ENCODE measurements at regions not wholly inside any gene's neighbourhood (a gene's known extent, or its start where the extent isn't known, plus 50 kb on each side); places are given as distances from the start of the nearest gene placed in this dataset.

DNA sequence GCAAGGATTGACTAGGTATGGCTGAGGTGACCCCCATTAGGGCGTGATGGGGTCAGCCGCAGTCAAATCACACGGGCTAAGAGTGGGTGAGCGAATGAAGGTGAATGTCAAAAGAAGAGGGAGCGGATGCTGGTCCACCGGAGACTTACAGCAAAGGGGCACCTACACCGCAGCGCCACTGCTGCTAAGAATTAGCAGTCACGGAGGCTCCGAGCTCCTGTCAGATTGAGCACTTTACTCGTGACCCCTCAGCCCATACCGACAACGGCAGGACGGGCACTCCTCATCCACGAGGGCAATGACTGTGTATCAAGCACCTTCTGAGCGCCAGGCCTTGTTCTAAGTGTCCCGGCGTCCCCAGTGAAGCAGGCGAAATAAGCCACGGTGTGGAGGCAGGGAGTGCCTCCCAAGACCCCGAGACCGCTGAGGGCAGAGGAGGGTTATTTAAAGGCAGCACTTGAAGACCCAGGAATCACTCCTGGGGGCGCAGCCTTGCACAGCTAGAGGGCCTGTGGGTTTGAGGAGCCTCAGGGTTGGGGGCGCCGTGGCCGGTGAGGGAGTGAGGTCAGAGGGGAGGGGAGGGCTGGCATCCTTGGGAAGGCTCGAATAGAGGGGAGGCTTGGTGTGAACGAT, 61.6 kb upstream of the GATA2 start (continued):
- TF ChIP-seq YBX1 (IDR thresholded peaks at IDR 0.05) (no peak), ATF7 (IDR thresholded peaks at IDR 0.05; ENCODE audit: low read depth) (no peak)

DNA sequence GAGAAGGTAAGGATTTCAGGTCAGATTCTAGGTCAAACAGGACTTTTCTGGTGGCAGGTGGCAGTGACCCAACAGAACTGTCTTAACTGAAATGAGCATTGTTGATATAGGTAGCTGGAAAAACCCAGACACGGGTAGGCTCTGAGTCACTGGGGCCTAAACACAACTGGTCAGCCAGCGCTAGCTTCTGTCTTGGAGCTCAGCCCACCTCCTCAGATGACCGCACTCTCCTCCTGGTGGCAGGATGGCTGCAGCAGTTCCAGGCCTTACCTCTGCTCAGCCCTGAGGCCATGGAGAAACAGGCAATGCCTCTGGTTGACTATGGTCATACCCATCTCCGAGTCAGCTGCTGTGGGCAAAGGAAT, 61.1 kb upstream of the GATA2 start:
- H3K79me2 ChIP-seq (ENCODE audit: control insufficient read depth, insufficient read depth, low read length) = no peaks in the 10 kb centered on the region
- H3K27me3 ChIP-seq (replicated peaks in 1 of 2; ENCODE audit: control insufficient read depth in 2 of 2, insufficient read depth in 2 of 2, low read length in 1 of 2) = peaks cover 4 to 5% of the 10 kb centered on the region in 2 experiments
- H3K9me3 ChIP-seq (replicated peaks; ENCODE audit: control insufficient read depth, insufficient read depth, low read length) = peaks cover 2% of the 10 kb centered on the region; the same call in 2 of the 3 replicates
- WGBS (ENCODE audit: insufficient coverage, insufficient replicate concordance, low lambda C conversion rate, missing lambda C conversion rate) = 44% methylated on average over 4 of the region's 4 CpGs
- no peaks in the 10 kb centered on the region for H3K4me1 ChIP-seq (ENCODE audit: control insufficient read depth, insufficient read depth, low read length)
- H3K9ac ChIP-seq (ENCODE audit: control insufficient read depth, insufficient read depth, low read length) = no peak overlapping the region
- ChIA-PET POLR2A (no interaction called here), RAD21 (ENCODE audit: unreplicated experiment) (no interaction called here), SMC1A (ENCODE audit: uncharacterized antibody, unreplicated experiment) (no interaction called here), CTCF (no interaction called here)
- no peak overlapping the region for H3K4me2 ChIP-seq (ENCODE audit: control insufficient read depth, insufficient read depth)
- intact Hi-C loops (cut with micrococcal nuclease; ENCODE audit: unreplicated experiment) (no loop called here), in situ Hi-C loops (cut with MboI) (no loop called here)
- H3K4me3 ChIP-seq = no peak overlapping the region
- BruUV-seq (replicated peaks) = no TSS peak
- no peak overlapping the region for H2AFZ ChIP-seq (ENCODE audit: control insufficient read depth, low read depth, low read length)
- no peaks in the 10 kb centered on the region for H3K36me3 ChIP-seq (ENCODE audit: control insufficient read depth in 2 of 2, insufficient read depth in 2 of 2, low read length in 1 of 2)
- no peak for FAIRE-seq
- DNase-seq (ENCODE audit: low read depth, low spot score) = no peak
- ATAC-seq = no peak
- no peak overlapping the region for H3K27ac ChIP-seq (ENCODE audit: control insufficient read depth, insufficient read depth)
- no peaks in the 10 kb centered on the region for H4K20me1 ChIP-seq (ENCODE audit: control insufficient read depth, insufficient read depth)
- TF ChIP-seq CHD1 (IDR thresholded peaks at IDR 0.05; ENCODE audit: low read depth, low read length) (no peak), SREBF2 (IDR thresholded peaks at IDR 0.05; ENCODE audit: low read length) (no peak), ZBED1 (IDR thresholded peaks at IDR 0.05; ENCODE audit: borderline replicate concordance) (no peak), SPI1 (IDR thresholded peaks at IDR 0.05; ENCODE audit: borderline replicate concordance, insufficient read depth, low read depth, low read length) (no peak), SP1 (IDR thresholded peaks at IDR 0.05; ENCODE audit: low read depth, low read length) (no peak), ETV6 (conservative IDR thresholded peaks at IDR 0.05 in 1 of 2, IDR thresholded peaks at IDR 0.05 in 1 of 2; ENCODE audit: borderline replicate concordance in 1 of 2, low read depth in 1 of 2) (no peak), POLR2AphosphoS2 (IDR thresholded peaks at IDR 0.05; ENCODE audit: low read depth, low read length) (no peak), MEF2A (IDR thresholded peaks at IDR 0.05; ENCODE audit: insufficient read depth, low read depth, low read length) (no peak), FOXK2 (IDR thresholded peaks at IDR 0.05) (no peak), NR2F1 (conservative IDR thresholded peaks at IDR 0.05) (no peak), CREB1 (IDR thresholded peaks at IDR 0.05; ENCODE audit: low read depth) (no peak)
- TF ChIP-seq, protein P1, sequence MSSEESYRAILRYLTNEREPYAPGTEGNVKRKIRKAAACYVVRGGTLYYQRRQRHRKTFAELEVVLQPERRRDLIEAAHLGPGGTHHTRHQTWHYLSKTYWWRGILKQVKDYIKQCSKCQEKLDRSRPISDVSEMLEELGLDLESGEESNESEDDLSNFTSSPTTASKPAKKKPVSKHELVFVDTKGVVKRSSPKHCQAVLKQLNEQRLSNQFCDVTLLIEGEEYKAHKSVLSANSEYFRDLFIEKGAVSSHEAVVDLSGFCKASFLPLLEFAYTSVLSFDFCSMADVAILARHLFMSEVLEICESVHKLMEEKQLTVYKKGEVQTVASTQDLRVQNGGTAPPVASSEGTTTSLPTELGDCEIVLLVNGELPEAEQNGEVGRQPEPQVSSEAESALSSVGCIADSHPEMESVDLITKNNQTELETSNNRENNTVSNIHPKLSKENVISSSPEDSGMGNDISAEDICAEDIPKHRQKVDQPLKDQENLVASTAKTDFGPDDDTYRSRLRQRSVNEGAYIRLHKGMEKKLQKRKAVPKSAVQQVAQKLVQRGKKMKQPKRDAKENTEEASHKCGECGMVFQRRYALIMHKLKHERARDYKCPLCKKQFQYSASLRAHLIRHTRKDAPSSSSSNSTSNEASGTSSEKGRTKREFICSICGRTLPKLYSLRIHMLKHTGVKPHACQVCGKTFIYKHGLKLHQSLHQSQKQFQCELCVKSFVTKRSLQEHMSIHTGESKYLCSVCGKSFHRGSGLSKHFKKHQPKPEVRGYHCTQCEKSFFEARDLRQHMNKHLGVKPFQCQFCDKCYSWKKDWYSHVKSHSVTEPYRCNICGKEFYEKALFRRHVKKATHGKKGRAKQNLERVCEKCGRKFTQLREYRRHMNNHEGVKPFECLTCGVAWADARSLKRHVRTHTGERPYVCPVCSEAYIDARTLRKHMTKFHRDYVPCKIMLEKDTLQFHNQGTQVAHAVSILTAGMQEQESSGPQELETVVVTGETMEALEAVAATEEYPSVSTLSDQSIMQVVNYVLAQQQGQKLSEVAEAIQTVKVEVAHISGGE (CRISPR knock-in tag; IDR thresholded peaks at IDR 0.05) = no peak
- TF ChIP-seq, protein P2, sequence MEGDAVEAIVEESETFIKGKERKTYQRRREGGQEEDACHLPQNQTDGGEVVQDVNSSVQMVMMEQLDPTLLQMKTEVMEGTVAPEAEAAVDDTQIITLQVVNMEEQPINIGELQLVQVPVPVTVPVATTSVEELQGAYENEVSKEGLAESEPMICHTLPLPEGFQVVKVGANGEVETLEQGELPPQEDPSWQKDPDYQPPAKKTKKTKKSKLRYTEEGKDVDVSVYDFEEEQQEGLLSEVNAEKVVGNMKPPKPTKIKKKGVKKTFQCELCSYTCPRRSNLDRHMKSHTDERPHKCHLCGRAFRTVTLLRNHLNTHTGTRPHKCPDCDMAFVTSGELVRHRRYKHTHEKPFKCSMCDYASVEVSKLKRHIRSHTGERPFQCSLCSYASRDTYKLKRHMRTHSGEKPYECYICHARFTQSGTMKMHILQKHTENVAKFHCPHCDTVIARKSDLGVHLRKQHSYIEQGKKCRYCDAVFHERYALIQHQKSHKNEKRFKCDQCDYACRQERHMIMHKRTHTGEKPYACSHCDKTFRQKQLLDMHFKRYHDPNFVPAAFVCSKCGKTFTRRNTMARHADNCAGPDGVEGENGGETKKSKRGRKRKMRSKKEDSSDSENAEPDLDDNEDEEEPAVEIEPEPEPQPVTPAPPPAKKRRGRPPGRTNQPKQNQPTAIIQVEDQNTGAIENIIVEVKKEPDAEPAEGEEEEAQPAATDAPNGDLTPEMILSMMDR (IDR thresholded peaks at IDR 0.05 in 2 of 3, conservative IDR thresholded peaks at IDR 0.05 in 1 of 3; ENCODE audit: control insufficient read depth in 2 of 3, extremely low read depth in 1 of 3, insufficient read depth in 1 of 3, low read depth in 3 of 3, low read length in 3 of 3) = no peak
